ENCODE measurements at regions not wholly inside any gene's neighbourhood (a gene's known extent, or its start where the extent isn't known, plus 50 kb on each side); places are given as distances from the start of the nearest gene placed in this dataset.

GRCh38 chr2:14127765-14128164 is 504.8 kb upstream of the LRATD1 start:
- Histone ChIP-seq H3K9me3 (no peaks in the 10 kb centered on the region), H3K4me1 (no peaks in the 10 kb centered on the region), H3K4me3 (no peak overlapping the region), H3K27me3 (no peaks in the 10 kb centered on the region), H3K36me3 (no peaks in the 10 kb centered on the region), H3K27ac (no peak overlapping the region)
- intact Hi-C loops (cut with DNase I) = no loop called here
- no peak for DNase-seq (ENCODE audit: low spot score in 2 of 2)
- no peak for TF ChIP-seq CTCF (IDR thresholded peaks at IDR 0.05)

- intact Hi-C loops (cut with DNase I) = no loop called here
- Histone ChIP-seq H3K4me1 (no peaks in the 10 kb centered on the region), H3K36me3 (no peaks in the 10 kb centered on the region), H3K9me3 (no peaks in the 10 kb centered on the region), H3K27ac (no peak overlapping the region), H3K4me3 (no peak overlapping the region), H3K27me3 (no peaks in the 10 kb centered on the region)
- no peak for TF ChIP-seq CTCF (IDR thresholded peaks at IDR 0.05)
- DNase-seq (ENCODE audit: low spot score in 2 of 2) = no peak
These were observed 500.1 kb upstream of the LRATD1 start for GRCh38 chr2:14132386-14132785.

GRCh38 chr2:14134771-14135170 is 497.7 kb upstream of the LRATD1 start:
- H3K4me1 ChIP-seq = no peaks in the 10 kb centered on the region
- no peaks in the 10 kb centered on the region for H3K9me3 ChIP-seq
- intact Hi-C loops (cut with DNase I) = no loop called here
- H3K27me3 ChIP-seq = no peaks in the 10 kb centered on the region
- TF ChIP-seq CTCF (IDR thresholded peaks at IDR 0.05) = no peak
- no peaks in the 10 kb centered on the region for H3K36me3 ChIP-seq
- H3K27ac ChIP-seq = no peak overlapping the region
- no peak for DNase-seq (ENCODE audit: low spot score in 2 of 2)
- no peak overlapping the region for H3K4me3 ChIP-seq

- H3K36me3 ChIP-seq = no peaks in the 10 kb centered on the region
- H3K4me1 ChIP-seq = no peaks in the 10 kb centered on the region
- intact Hi-C loops (cut with DNase I) = no loop called here
- no peak for TF ChIP-seq CTCF (IDR thresholded peaks at IDR 0.05)
- H3K9me3 ChIP-seq = no peaks in the 10 kb centered on the region
- H3K27ac ChIP-seq = no peak overlapping the region
- H3K27me3 ChIP-seq = no peaks in the 10 kb centered on the region
- H3K4me3 ChIP-seq = no peak overlapping the region
- no peak for DNase-seq (ENCODE audit: low spot score in 2 of 2)
These were observed 496.5 kb upstream of the LRATD1 start for GRCh38 chr2:14136030-14136429.

- no peaks in the 10 kb centered on the region for H3K4me1 ChIP-seq
- no peak for DNase-seq (ENCODE audit: low spot score in 2 of 2)
- intact Hi-C loops (cut with DNase I) = no loop called here
- H3K27me3 ChIP-seq = no peaks in the 10 kb centered on the region
- no peak overlapping the region for H3K27ac ChIP-seq
- TF ChIP-seq CTCF (IDR thresholded peaks at IDR 0.05) = no peak
- no peaks in the 10 kb centered on the region for H3K9me3 ChIP-seq
- H3K4me3 ChIP-seq = no peak overlapping the region
- no peaks in the 10 kb centered on the region for H3K36me3 ChIP-seq
These were observed 494.9 kb upstream of the LRATD1 start for GRCh38 chr2:14137643-14138042.

GRCh38 chr2:14140009-14140550 is 492.4 kb upstream of the LRATD1 start:
- no peak for DNase-seq (ENCODE audit: low spot score in 2 of 2)
- Histone ChIP-seq H3K9me3 (no peaks in the 10 kb centered on the region), H3K36me3 (no peaks in the 10 kb centered on the region), H3K27ac (no peak overlapping the region), H3K27me3 (no peaks in the 10 kb centered on the region), H3K4me1 (no peaks in the 10 kb centered on the region), H3K4me3 (no peak overlapping the region)
- intact Hi-C loops (cut with DNase I) = no loop called here
- TF ChIP-seq CTCF (IDR thresholded peaks at IDR 0.05) = no peak
